ENCODE measurements at regions not wholly inside any gene's neighbourhood (a gene's known extent, or its start where the extent isn't known, plus 50 kb on each side); places are given as distances from the start of the nearest gene placed in this dataset.

DNA sequence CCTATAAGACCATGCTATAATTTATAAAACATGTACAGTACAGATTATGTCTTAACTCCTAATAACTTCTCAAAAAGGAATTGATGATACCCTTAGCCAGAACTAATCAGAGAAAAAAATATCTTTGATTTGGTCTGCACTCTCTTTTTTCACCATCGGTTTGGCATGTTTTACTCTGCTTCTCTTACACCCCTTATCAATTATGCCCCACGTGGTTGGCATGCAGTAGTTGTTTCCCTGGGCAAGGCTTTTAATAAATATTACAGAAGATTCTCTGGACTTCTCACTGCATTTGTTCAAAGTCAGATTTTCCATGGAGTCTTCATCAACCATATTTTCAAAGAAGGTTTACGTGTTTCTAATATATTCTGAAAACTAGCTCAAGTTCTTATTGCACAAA, 167.4 kb upstream of the LRIG3 start:
- TF ChIP-seq ZNF274 (IDR thresholded peaks at IDR 0.05; ENCODE audit: low read depth, low read length) (no peak), YY1 (IDR thresholded peaks at IDR 0.05; ENCODE audit: insufficient read depth, insufficient read length) (no peak)

Data from NT2/D1 (cell line).